Common myeloid progenitor, CD34-positive (primary cell): ENCODE measurements at regions not wholly inside any gene's neighbourhood (a gene's known extent, or its start where the extent isn't known, plus 50 kb on each side); places are given as distances from the start of the nearest gene placed in this dataset.

Experiments
- CTCF ChIA-PET: fragments of 350-600 bp; sonication (Branson Sonifier 250); formaldehyde crosslinking; loops from one replicate; lab custom pipeline; 2021; ENCODE audit warnings: antibody characterized with exemption; lab: Charles Lee
- POLR2A ChIA-PET: fragments of 350-600 bp; sonication (Branson Sonifier 250); formaldehyde crosslinking; loops from one replicate; lab custom pipeline; 2021; ENCODE audit warnings: antibody characterized with exemption; lab: Charles Lee
- DNase-seq, 3 donors: peaks; one replicate each; pipeline versions ENCODE4 v3.0.0 to v3.0.0-alpha.2; 2013
- H3K27ac ChIP-seq, 2 experiments: 1 replicate in 1 of 2; 2 replicates in 1 of 2; pipeline ENCODE4 v1.7.0; 2013; ENCODE audit warnings: inconsistent platforms in 2 of 2, low read length in 2 of 2, mild to moderate bottlenecking in 2 of 2, low read depth in 1 of 2, moderate library complexity in 1 of 2; ENCODE audit not compliant: severe bottlenecking in 2 of 2, insufficient read depth in 1 of 2, poor library complexity in 1 of 2
- H3K27me3 ChIP-seq, 5 experiments: replicated peaks in 2 of 5; 1 replicate in 3 of 5; 2 replicates in 2 of 5; pipeline versions ENCODE4 v1.6.1 to v1.7.0; 2013; ENCODE audit warnings: low read length in 4 of 5, mild to moderate bottlenecking in 2 of 5, moderate library complexity in 2 of 5, inconsistent platforms in 1 of 5; ENCODE audit not compliant: insufficient read depth in 5 of 5, control insufficient read depth in 4 of 5
- H3K36me3 ChIP-seq, 4 experiments: 1 replicate in 2 of 4; 2 replicates in 2 of 4; pipeline versions ENCODE4 v1.6.1 to v1.7.0; 2013; ENCODE audit warnings: low read length in 3 of 4, control low read depth in 1 of 4, mild to moderate bottlenecking in 1 of 4; ENCODE audit not compliant: control insufficient read depth in 4 of 4, insufficient read depth in 4 of 4
- H3K4me1 ChIP-seq, 4 experiments: 1 replicate in 3 of 4; 2 replicates in 1 of 4; pipeline versions ENCODE4 v1.6.1 to v1.7.1; 2013; ENCODE audit warnings: low read length in 3 of 4, mild to moderate bottlenecking in 3 of 4, control low read depth in 1 of 4, inconsistent platforms in 1 of 4, moderate library complexity in 1 of 4; ENCODE audit not compliant: control insufficient read depth in 4 of 4, insufficient read depth in 4 of 4; ENCODE audit errors: control extremely low read depth in 1 of 4
- H3K4me3 ChIP-seq, 7 experiments: 1 replicate in 4 of 7; 2 replicates in 3 of 7; pipeline versions ENCODE4 v1.5.1 to v1.7.0; 2013; ENCODE audit warnings: mild to moderate bottlenecking in 7 of 7, low read length in 6 of 7, moderate library complexity in 6 of 7, inconsistent platforms in 2 of 7, low read depth in 2 of 7, control low read depth in 1 of 7; ENCODE audit not compliant: insufficient read depth in 4 of 7, control insufficient read depth in 1 of 7; ENCODE audit errors: extremely low read depth in 1 of 7
- H3K9me3 ChIP-seq, 5 experiments: 1 replicate in 4 of 5; 2 replicates in 1 of 5; pipeline versions ENCODE4 v1.6.1 to v1.7.1; 2013; ENCODE audit warnings: low read length in 4 of 5, mild to moderate bottlenecking in 2 of 5, inconsistent platforms in 1 of 5, low read depth in 1 of 5, moderate library complexity in 1 of 5; ENCODE audit not compliant: control insufficient read depth in 4 of 5, insufficient read depth in 2 of 5; ENCODE audit errors: control extremely low read depth in 1 of 5
- WGBS: methylation state at CpG from one replicate; pipeline ENCODE4 v1.1.5; 2013; ENCODE audit not compliant: insufficient coverage; 5-methylcytosine and 5-hydroxymethylcytosine counted together

- Histone ChIP-seq H3K4me1 (no peaks in the 10 kb centered on the region), H3K27ac (no peak overlapping the region), H3K36me3 (no peaks in the 10 kb centered on the region), H3K9me3 (no peaks in the 10 kb centered on the region), H3K4me3 (no peak overlapping the region), H3K27me3 (no peaks in the 10 kb centered on the region)
- POLR2A ChIA-PET = no interaction called here
- no peak for DNase-seq
- 74% methylated on average over 4 of the region's 11 CpGs for WGBS
- CTCF ChIA-PET = no interaction called here
Observed at GRCh38 chrX:39450234-39450977, 647.4 kb downstream of the BCOR start.

- no peak overlapping the region for H3K27ac ChIP-seq
- DNase-seq = no peak
- no peaks in the 10 kb centered on the region for H3K4me1 ChIP-seq
- CTCF ChIA-PET = no interaction called here
- POLR2A ChIA-PET = no interaction called here
- H3K27me3 ChIP-seq = no peaks in the 10 kb centered on the region
- H3K4me3 ChIP-seq = no peak overlapping the region
- 87% methylated on average over 7 of the region's 7 CpGs for WGBS
- H3K36me3 ChIP-seq = no peaks in the 10 kb centered on the region
- no peaks in the 10 kb centered on the region for H3K9me3 ChIP-seq
Observed at GRCh38 chrX:39451046-39451445, 646.7 kb downstream of the BCOR start.

GRCh38 chrX:39452401-39452800 lies 645.4 kb downstream of the BCOR start:
- no peak for DNase-seq
- CTCF ChIA-PET = interaction anchor here (1.2 kb wide), 1 partner anchor 13 kb away, joined by 3 read pairs; no protein-coding TSS in a partner anchor
- no peaks in the 10 kb centered on the region for H3K9me3 ChIP-seq
- no peaks in the 10 kb centered on the region for H3K36me3 ChIP-seq
- H3K27me3 ChIP-seq = no peaks in the 10 kb centered on the region
- POLR2A ChIA-PET = no interaction called here
- H3K27ac ChIP-seq = no peak overlapping the region
- no peak overlapping the region for H3K4me3 ChIP-seq
- 76% methylated on average over 4 of the region's 4 CpGs for WGBS
- H3K4me1 ChIP-seq = no peaks in the 10 kb centered on the region

- ChIA-PET CTCF (no interaction called here), POLR2A (no interaction called here)
- 84% methylated on average over 2 of the region's 5 CpGs for WGBS
- Histone ChIP-seq H3K9me3 (no peaks in the 10 kb centered on the region), H3K27me3 (no peaks in the 10 kb centered on the region), H3K36me3 (no peaks in the 10 kb centered on the region), H3K27ac (no peak overlapping the region), H3K4me3 (no peak overlapping the region), H3K4me1 (no peaks in the 10 kb centered on the region)
- DNase-seq = no peak
Observed at GRCh38 chrX:39453889-39454621, 643.7 kb downstream of the BCOR start.

GRCh38 chrX:39456894-39457604 lies 640.7 kb downstream of the BCOR start:
- Histone ChIP-seq H3K4me3 (no peak overlapping the region), H3K4me1 (no peaks in the 10 kb centered on the region), H3K27ac (no peak overlapping the region), H3K9me3 (no peaks in the 10 kb centered on the region), H3K36me3 (no peaks in the 10 kb centered on the region), H3K27me3 (peaks cover 0 to 8% (median 0%) of the 10 kb centered on the region in 5 experiments)
- WGBS = 100% methylated on average over 1 of the region's 3 CpGs
- DNase-seq = no peak
- CTCF ChIA-PET = no interaction called here
- POLR2A ChIA-PET = no interaction called here

GRCh38 chrX:39458779-39459178 lies 639.0 kb downstream of the BCOR start:
- peaks cover 0 to 8% (median 0%) of the 10 kb centered on the region in 4 experiments for H3K4me1 ChIP-seq
- H3K9me3 ChIP-seq = no peaks in the 10 kb centered on the region
- POLR2A ChIA-PET = no interaction called here
- H3K4me3 ChIP-seq = no peak overlapping the region
- H3K27ac ChIP-seq = no peak overlapping the region
- DNase-seq = no peak
- 84% methylated on average over 4 of the region's 5 CpGs for WGBS
- CTCF ChIA-PET = no interaction called here
- no peaks in the 10 kb centered on the region for H3K36me3 ChIP-seq
- peaks cover 0 to 13% (median 0%) of the 10 kb centered on the region in 5 experiments for H3K27me3 ChIP-seq
